Stimulated activated CD4-positive, alpha-beta T cell treated with anti-CD3 and anti-CD28 coated beads, Interleukin-1b, Interleukin-23, amount 100 ng/mL, for 24 hours (primary cell): ENCODE measurements at regions not wholly inside any gene's neighbourhood (a gene's known extent, or its start where the extent isn't known, plus 50 kb on each side); places are given as distances from the start of the nearest gene placed in this dataset.

ENCODE experiments used
- DNase-seq, 4 experiments: peaks; one replicate each; pipeline ENCODE4 v3.0.0-alpha.2; 2020; ENCODE audit warnings: low read depth in 4 of 4, low spot score in 1 of 4

DNA sequence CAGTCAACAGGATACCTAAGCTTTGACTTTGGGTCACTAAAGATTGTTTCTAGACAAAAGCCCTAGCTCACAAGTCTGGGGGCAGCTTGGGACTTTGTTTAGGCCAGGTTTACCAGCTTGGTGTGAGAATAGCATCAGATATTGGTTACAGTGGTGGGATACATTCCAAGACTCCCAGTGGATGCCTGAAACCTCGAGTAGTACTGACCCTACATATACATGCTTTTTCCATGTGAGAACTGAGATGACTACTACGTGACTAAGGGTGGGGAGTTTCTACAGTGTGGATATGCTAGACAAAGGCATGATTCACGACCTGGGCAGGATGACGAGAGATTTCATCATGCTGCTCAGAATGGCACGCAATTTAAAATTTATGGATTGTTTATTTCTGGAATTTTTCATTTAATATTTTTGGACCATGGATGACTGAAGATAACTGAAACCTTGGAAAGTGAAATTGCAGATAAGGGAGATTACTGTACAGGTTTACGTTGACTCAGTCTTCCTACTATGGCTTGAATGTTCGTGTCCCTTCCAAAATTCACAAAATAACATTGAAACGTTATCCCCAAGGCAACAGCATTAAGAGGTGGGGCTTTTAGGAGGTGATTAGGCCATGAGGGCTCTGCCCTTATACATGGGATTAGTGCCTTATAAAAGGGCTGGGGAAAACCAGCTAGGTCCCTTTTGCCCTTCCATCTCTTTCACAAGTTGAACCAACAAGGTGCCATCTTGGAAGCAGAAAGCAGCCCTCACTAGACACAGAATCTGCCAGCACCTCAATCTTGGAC lies 50.2 kb upstream of the CTAGE1 start:
- no peak for DNase-seq

DNA sequence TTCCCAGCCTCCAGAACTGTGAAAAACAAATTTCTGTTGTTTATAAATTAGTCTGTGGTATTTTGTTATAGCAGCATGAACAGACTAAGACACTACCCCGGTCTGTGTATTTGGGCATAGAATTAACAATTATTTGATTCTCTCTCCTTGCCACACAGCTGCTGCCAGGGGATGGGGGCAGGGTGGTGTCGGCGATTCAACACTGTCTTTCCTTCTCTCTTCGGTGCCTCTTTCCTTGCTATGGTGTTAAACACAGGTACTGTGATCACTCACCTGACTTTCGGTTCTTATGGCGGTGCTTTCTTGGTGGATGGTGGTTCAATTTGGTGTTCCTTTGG lies 50.8 kb upstream of the CTAGE1 start:
- DNase-seq, result no peak

DNA sequence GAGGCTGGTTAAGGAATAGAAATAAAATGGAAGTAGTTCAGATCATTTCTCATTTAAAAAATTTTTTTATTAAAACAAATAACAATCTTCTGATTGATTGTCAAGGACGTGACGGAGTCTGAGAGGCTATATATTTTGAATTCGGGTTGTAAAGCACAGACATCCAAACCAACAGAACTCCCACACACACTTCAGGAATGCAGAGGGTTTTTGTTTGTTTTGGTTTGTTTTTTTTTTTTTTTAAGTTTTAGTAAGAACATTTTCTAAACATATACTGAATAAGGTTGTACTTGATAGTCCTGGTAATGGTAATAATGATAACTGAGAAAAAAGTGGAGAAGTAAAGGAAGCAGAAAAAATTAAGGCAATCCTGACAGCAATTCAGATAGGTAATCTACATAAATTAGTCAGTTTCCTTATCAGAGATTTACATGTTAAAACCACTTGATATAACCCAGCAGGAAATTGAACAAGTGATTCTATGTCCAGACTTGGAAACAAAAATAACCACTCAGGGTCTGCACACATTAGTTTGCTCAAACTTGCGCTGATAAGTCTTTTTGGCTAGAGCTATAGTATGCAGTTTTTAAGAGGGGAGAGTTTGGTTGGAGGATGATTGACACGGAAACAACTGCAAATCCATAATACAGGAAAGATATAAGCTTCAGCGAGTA lies 51.5 kb upstream of the CTAGE1 start:
- DNase-seq, result no peak

DNA sequence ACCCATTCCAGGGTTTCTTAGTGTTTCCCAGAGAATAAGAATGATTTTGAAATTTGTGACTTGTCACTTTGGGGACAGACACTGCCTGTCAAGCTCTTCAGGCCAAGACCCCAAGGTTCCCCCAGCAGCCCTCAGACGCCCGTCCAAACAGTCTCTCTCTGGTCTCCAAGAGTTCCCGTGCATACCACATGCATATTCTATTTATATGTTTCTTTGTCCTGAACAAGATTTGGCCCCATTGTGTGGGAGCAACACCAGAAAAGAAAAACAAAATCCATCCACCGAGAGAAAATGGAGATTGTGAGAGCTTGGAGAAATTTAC lies 52.2 kb upstream of the CTAGE1 start:
- DNase-seq, result no peak

DNA sequence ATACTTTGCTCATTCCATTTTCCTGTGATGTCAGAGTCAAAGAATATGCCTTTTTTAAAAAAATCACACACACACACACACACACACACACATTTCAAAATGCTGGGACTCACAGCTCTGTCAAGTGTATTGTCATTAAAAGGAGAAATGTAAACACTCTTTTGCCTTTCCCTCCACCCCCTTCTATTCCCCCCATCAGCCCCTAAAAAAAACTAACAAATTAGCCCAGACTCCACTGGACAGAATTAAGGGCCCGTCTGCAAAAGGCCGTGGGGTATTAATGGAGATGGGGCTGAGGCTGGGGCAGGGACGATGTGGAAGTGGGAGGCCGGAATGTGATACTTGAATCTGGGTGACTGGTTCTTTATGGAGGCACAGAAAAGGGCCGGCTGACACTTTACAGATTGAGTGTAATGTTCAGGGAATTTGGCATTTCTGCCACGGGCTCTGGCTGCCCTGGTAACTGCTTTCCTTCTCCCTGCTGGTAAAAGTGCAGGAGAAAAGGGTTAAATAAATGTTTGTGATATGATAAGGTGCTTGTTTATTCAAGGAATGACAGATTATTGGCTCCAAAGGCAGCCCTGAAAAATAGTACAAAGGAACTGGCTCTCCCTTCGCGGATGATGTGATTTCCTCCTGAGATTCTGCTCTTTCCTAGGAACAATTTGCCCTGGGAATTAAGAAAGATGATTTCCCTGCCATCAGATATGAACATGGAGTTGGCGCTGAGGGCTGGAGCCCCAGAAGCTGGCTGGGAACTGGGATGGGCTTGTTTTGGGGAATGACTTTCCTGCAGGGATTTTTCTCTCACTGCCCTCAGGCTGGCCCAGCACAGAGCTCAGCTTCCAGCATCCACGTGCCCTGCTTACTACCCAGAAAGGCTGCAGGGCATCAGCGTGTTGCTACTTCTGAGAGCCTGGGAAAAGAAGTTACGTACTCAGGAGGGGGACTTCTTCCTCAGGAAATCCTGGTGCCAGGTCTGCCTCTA lies 52.8 kb upstream of the CTAGE1 start:
- DNase-seq, result no peak

DNA sequence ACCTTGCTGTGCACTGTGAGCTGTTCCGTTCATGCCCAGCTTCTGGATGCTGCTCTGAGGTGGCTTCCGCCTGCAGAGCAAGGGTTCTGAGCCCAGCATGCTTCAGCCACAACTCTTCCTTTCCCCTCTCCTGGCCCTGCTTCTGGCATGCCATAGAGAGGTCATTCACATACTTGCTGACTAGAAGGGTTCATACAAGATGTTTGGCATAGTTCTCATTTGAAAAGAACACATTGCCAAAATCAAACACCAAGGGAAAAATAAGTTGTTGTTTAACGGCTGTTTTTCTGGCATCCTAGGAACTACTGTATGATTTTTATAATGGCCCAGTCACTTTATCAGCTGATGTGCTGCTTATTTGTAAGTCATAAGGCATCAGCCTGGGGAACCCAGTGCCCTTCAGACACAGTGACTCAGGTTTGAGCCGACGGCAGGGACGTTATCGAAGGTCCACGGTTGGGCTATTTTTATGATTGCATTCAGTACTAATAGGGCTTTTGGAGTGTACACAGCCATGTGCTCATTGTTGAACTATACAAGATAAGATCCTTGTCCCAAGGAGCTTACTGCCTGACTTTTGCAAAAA lies 53.9 kb upstream of the CTAGE1 start:
- DNase-seq, result no peak

DNA sequence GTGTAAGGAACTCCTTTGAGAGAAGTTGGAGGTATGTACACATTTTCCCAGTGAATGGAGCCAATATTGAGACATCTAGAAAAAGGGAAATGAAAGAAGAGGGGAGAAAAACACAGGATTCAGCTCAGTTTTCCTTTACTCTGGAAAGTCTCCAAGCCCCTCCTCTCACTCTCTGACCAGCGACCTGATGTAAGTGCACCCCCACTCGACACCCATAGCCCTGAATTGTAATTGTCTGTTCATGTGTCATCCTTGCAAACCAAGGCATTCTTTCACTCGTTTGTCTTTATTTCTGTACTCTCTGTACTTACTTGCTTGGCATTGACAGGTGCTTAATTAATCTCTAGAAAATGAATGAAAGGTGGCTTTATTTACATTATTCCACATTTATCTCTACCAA lies 55.7 kb upstream of the CTAGE1 start:
- no peak for DNase-seq

DNA sequence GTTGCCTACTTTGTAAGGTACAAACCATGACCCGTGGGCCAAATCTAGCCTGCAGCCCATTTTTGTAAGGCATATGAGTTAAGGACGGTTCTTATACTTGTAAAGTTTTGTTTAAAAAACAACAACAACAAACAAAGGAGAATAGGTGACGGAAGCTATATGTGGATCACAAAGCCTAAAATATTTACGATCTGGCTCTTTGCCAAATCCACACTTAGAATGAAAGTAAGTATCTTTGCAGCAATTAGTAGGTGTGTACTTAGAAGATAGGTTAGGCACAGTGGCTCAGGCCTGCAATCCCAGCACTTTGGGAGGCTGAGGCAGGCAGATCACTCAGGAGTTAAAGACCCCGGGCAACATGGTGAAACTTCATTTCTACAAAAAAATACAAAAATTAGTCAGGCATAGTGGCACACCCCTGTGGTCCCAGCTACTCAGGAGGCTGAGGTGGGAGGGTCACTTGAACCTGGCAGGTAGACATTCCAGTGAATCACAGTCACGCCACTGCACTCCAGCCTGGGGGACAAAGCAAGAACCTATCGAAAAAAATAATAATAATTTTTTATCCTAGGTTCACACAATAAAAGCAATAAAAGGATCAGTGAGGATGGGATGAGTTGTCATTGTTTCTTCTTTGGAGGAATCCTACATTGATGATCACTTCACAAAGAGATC lies 57.8 kb upstream of the CTAGE1 start:
- DNase-seq, result no peak

DNA sequence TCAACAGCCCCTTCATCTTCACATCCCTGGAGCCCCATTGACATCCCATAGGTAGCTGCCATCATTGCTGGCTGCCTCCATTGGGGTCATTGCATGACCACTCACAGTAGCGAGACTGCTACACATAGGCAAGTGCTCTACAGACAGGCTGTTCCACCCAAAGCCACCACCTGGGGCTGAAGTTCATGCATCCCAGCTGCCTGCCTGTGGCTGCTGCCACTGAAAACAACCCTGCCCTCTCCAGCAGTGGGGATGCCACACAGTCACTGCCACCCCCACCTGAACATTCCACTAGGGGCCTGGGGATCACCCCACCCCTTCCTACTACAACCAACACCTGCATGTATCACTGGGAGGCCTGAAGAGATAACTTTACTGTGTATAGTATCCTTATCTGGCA lies 59.5 kb upstream of the CTAGE1 start:
- DNase-seq, result no peak

DNA sequence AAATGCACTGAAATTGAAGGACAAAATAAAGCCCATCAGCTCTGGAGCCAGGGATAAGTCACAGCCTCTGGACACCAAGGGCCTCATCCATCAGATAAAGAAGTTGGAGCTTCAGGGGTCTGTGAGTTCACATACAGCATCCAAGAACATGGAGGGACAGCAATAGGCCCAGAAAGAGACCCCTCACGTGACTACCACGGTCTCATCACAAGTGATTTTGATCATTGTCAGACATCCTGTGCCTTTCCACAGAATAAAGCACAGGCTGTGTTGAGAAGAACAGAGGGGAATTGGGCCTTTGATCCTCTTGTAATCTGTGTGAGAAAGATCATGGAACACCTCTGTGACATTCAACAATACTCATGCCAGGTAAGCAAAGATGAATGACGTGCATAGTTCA lies 65.2 kb upstream of the CTAGE1 start:
- DNase-seq, result no peak

DNA sequence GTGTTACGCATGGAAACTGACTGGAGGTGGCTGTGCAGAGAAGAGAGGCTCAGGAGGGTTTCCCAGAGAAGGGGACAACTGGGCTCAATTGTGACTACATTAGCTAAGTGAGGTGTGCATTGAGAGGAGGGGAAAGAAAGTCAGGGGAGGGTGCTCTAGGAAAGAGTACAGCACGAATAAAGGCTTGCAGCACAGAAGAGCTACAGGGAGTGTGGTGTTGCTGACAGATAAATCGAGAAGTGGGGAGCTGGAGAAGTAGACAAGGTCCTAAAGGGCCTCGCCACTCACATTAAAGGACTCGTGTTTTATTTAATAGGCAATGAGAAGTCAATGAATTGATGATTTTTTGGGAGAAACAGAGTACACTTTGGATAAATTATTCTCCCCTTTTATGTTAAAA lies 65.7 kb upstream of the CTAGE1 start:
- no peak for DNase-seq

DNA sequence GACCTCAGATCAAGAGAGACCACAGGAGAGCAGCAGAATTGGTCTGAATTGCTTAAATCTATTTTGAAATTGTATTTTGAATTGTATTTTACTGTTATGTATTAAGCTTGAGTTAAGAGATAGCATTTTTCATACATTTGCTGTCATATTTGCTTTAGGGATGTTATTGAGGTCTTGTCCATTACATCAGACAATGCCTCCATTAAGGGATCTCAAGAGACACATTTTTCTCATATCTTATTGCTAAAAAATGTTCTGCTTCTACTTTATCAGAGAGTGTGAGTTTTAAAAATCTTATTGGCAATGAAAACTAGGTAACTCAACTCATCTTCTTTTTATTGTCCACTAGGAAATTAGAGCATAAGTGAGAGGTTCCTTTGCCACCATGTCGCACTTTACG lies 66.8 kb upstream of the CTAGE1 start:
- DNase-seq, result no peak

DNA sequence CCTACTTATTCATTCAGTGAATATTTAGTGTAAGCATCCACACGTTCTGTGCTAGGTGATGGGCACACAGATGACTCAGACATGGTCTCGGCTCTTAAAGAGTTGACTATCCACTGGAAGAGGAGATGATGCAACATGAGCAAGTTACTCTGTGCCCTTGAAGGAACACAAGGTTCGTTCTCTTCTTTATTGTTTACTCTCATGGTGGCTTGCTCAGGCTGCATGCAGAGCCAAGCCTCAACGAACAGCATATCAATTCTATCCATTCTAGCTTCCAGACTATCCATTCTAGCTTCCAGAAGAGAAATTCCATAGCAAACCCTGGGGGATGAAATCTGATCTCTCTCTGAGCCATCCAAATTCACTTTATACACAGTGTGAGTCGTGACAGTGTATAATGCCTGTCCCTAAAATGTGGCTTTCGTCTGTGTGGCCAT lies 68.1 kb upstream of the CTAGE1 start:
- DNase-seq, result no peak

DNA sequence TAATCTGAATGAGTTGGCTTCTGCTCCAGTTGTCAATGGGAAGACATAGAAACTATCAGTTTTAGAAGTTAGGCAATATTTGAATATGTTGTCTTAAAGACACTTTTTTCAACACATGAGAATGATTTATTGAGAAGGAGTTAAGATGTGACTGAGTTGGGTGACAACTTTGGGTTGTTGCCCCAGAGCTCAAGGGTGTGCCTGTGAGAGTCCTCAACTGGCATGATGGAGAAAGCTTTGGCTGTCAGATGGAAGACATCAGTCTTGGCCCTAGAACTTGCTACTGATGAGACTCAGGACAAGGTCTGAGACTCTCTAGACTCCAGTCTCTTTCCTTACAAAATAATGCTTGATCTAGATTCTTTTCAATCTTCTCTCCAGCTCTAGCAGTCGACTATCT lies 69.0 kb upstream of the CTAGE1 start:
- no peak for DNase-seq

DNA sequence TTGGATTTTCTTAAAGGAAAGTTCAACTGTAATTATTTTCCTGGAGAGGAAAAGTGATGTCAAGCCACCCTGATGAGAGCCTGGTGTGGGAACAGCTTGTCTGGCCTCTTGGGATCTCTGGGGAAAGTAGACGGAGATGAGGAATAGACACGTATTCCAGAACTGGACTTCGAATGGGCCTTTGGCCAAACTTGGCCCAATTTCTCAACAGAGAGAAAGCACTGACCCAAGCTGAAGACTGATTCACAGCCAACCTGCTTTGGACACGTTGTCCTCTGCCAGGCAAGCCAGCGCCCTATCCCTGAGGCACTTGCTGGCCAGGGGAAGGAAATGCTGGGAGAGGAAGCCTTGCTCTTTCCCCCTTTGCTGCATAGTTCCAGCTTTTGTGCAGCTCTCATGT lies 70.8 kb upstream of the CTAGE1 start:
- no peak for DNase-seq

DNA sequence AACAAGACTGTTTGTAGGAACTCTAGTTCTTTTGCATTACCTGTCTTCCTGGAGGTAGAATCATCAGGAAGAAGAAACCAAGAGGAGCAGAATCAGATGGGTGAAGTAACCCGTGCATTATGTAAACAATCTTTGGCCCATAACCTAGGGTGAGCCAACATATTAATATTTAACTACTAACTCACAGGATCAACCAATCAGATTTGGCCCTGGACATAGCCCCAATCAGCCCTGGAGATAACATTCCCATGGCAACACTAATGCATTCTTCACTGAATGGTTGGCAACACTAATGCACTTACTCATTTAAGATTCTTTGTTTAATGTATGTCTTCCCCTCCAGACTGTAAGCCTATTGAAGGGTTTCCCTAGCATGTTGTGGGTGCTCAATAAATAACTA lies 72.0 kb upstream of the CTAGE1 start:
- DNase-seq, result no peak

DNA sequence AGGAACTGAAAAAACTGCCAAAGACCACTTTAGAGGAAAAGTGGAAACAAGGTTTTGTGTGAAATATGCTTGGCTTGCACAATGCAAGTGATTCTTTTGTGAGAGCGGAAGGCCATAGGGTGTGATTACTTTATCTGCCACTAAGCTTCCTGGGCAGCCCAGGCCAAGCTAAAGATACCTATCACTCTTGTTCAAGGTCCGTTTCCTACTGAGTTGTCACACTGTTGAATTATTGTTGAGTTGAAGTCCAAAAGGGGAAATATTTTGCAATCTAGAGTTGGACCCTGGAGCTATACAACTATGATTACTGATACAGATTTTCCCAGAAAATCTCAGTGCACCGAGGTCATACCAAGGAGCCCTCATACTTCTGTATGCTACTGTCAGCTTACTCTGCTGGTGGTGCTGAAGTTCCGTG lies 72.7 kb upstream of the CTAGE1 start:
- DNase-seq, result no peak

DNA sequence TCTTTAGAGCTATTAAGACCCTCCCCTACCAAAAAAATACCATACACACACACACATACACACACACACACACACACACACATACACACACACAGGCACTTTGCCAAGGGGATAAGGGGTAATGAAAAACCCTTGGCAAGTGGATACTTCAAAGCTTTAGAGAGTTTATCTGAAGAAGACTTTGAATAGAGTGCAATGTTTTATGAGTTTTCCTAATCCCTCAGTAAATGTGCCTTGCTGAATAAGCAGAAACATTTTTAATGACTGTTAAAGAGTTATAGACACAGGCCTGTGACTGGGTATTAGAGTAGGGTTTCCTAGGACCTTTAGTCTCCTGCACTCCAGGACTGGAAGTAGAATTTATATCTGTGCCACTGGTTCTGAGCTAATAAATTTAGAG lies 75.5 kb upstream of the CTAGE1 start:
- DNase-seq, result no peak

DNA sequence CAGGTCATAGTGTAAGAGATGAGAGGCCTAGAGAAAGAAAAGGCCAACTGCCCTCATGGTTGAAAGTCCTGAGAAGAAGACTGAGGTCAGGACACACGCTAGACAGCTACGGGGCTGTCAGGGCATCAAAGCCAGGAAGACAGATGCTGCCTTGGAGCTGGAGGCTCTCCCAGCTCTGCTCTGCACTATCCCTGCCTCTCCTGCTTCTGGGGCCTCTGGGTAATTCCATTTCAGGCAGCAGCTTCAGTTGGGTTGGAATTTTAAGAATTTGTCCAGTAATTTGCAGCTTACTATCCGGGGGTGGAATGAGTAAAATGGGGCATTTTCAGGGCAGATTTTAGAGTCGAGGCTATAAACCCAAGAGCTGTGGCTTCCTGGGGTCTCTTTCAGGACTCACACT lies 76.2 kb upstream of the CTAGE1 start:
- DNase-seq, result no peak

DNA sequence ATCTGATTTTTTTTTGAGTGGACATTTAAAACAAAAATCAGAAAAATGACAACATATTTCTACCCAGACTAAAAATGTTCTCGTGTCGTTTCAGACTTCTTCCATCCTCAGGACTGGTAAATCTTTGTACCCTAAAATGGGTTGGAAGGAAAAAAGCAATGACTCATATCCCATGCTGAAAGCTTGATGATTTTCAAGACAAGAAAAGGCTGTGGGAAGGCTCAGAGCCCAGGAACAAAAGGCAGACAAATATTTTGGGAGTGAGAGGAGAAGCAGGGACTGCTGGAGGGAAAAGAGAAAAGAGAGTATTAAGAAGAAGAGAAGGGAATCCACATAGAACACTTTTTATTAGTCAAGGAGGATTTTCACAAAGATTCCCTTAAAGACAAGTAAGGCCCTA lies 77.1 kb upstream of the CTAGE1 start:
- no peak for DNase-seq

DNA sequence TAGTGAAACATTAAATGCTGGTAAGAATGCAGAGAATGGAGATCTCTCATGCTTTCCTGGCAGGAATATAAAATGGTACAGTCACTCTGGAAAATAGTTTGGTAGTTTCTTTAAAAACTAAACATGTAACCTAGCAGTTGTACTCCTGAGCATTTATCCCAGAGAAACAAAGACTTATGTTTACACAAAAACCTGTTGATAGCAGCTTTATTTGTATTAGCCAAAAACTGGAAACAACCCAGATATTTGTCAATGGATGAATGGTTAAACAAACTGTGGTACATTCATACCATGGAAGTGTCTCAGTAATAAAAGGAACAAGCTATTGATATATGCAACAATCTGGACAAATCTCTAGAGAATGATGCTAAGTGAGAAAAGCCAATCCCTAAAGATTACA lies 81.7 kb upstream of the CTAGE1 start:
- DNase-seq, result no peak
